GM21423 (cell line): ENCODE measurements at regions not wholly inside any gene's neighbourhood (a gene's known extent, or its start where the extent isn't known, plus 50 kb on each side); places are given as distances from the start of the nearest gene placed in this dataset.

Experiments
- ATAC-seq: cut with Tn5 transposase; IDR thresholded peaks from one replicate; pipeline ENCODE4 v1.9.1; 2021; ENCODE audit warnings: mild to moderate bottlenecking, moderate library complexity; ENCODE audit not compliant: unreplicated experiment

DNA sequence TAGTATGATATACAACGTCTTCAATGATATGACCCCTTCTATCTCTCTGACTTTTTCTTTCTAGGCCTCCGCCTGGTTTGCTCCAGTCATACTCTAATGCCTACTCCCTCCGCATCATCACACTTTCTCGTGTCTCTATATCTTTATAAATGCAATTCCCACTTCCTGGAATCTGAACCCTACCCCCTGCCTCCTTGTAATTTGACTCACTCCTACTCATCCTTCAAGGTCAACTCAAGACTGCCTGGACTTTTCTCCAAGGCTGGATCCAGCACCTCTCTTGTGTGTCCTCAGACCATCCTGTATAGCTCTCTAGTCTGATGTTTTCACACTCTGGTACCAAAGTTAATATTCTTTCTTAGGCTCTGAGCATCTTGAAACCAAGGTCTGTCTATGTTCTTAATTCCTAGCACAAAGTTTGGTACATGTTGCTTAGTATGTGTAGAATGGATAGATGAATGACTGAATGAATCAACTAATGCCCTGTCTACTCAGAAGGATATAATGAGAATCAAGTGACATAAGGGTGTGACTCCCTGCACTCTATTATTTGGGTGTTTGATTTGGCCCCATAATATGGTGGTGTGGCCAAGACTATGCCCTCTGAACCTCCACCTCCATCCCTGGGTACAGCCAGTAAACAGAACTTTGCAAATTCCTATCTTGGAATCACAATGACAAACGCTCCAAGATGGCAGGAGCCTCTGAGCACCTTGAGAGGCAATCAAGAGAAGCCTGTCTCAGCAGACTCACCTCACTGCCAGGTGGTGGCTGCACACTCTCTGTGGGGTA, 74.3 kb upstream of the SERP2 start:
- ATAC-seq = no peak

DNA sequence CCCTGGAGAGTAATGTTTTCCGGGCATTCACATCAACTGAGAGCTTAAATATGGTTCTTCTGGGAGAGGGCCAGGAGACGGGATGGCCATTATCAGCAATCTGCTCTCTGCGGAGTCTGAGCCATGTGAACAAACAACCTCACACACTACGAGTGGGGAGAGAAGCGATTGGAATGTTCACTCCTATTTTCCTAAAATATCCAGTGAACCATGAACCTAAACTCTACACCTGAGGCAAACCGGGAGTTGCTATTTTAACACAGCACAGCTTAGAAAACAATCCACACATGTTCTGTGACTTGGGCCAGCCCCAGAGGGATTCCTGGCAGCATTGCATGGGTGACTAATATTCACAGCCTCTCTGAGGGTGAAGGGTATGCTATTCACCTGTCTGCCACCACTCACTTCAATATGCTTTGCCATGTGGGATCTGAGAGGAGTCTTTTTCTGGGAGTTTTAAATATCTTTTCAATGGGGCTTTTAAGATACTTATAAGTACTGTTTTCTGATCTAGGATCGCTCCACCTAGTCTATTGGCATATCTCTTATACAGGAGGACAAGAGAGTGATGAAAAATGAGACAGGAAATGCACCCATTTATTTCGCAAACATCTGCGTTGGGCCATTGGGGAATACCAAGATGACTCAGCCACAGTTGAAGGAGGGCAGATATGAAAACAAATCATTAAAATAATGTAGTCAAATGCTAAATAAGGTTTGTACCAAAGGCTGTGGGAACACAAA, 72.6 kb upstream of the SERP2 start:
- ATAC-seq = peak; percentile 59

DNA sequence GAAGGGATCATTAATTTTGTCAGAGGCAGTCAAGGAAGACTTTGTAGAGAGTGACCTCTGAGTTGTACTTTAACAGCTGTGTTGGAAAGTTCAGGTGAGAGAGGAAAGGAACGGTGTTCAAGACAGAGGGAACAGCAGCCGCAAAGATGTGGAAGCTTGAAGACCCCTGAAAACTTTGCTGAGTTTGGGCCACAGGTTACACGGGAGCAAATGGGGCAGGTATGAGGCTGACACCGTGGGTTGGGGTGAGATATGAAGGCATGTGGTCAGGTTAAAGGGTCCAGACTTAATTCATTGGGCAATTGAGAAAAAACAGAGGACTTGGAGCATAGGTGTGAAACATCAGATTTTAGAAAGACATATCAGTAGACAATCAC, 72.0 kb upstream of the SERP2 start:
- no peak for ATAC-seq

DNA sequence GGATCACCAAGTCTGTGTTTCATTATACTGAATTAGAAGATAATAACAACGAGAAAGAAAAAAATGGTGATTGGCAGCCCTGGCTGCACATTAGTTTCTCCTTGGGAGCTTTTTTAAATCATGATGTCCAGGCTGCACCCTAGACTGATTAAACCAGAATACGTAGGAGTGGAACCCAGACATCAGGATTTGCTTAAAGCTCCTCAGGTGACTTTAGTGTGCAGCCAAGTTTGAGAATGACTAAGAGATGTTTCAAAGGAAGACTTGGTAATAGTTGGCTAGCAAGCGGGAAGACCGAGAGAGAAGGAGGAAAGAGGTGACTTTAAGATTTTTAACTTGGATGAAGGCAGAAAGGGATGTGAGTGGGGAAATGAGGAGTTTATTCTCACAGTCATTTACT, 71.4 kb upstream of the SERP2 start:
- no peak for ATAC-seq

DNA sequence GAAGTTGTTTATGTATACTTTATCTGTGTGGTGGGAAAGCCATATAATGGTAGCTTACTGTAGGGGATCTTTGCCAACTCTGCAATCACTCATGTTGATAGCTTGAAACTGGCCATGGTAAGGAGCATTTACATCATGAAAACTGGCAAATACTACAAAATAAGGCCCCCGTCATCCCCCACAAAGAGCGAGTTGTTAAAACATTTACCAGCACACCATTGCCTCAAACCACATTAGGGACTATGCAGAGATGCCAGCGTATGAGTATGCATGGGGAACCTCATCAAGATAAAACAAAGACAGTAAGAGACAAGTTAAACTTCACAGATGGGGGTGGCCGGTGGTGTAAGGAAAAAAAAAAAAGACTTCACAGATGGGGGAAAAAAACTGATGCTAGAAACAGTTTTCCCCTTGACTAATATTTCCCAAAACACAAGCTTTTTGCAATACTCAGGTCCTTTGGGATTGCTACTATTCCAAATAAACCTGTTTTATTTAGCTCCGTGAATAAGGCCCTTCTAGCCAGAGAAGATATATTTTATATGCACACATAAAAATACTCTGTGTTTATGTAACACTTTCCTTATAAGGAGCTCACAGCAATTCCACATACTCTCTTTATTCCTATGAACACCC, 70.6 kb upstream of the SERP2 start:
- no peak for ATAC-seq

DNA sequence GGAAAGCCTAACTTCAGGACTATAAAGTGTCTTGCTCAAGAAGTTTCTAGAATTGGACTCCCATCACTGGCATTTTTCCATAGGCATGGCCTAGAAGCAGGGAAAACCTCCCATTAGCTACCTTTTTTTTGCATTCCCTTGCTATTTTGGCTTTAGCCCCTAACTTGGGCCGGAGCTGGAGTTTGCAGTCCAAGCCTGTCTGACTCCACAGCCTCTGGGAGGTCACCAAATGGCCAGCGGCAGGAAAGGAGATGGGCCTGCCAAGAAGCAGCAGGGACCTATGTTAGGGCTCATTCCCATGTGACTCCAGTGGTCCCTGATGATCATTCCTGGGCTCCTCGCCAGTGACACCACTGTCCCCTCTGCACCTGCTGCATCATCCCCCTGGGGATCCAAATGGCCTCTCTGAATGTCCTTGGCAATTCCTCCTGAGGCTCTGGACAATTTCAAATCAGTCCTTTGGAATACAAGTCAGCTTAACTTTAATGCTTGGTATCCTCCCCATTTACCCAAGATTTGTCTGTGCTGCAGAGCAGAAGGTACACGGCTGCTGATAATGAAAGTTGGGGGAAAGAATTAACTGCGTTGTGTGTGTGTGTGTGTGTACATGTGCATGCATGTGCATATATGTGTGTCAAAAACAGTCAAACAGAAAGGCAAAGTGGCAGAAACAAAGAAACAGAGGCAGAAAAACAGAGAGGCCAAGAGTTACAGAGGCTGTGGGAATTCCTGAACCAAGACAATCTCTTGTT, 69.8 kb upstream of the SERP2 start:
- no peak for ATAC-seq

DNA sequence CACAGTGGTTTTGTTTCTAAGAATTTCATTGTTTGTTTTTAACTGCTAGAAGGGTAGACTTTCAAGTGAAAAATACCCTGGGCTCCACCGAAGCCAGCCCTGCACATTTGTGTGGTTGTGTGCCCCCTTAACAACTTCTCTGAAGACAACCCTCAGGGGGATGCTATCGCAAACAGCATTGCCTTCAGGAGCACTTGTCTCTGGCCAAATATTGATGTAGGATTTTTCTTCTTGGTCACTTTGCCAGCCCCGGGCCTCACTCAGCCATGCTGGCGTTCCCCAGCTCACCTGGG, 69.2 kb upstream of the SERP2 start:
- ATAC-seq = no peak

DNA sequence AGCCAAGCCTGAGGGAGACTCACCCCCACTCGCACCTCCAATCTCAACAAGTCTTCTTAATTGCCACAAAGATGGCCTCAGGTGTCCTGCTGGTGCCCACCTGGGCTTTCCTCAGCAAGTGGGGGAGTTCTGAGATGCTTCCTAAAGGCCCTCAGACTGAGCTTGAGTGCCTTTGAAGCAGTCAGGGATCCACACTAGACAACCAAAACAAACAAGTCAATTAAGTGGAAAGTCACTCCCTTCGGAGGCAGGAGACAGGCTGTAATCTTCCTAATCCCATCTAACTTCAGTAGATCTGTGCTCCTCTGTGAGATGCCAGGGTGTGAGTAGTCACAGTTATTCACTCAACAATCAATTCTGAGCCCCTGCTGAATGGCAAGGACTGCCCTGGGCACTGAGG, 68.3 kb upstream of the SERP2 start:
- ATAC-seq = no peak

DNA sequence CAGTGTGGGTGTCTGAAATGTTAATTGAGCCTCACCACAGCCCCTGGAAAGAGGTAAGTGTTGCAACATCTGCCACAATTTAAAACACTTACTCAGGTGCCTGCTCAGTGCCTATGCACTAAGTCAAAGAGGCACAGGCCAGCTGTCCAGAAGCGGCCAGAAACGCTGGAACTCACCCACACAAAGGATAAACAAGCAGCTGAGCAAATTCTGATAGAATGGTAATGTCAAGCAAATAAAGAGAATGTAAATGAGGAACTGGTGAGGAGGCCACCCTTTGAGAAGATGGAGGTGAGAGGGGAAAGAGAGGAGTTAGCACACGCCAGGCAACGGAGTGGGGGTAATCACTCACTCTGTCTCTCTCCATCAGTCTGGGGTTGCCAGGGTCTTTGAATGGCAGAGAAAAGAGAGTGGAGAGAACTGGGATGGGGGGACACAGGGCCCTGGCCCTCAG, 67.7 kb upstream of the SERP2 start:
- ATAC-seq = no peak

DNA sequence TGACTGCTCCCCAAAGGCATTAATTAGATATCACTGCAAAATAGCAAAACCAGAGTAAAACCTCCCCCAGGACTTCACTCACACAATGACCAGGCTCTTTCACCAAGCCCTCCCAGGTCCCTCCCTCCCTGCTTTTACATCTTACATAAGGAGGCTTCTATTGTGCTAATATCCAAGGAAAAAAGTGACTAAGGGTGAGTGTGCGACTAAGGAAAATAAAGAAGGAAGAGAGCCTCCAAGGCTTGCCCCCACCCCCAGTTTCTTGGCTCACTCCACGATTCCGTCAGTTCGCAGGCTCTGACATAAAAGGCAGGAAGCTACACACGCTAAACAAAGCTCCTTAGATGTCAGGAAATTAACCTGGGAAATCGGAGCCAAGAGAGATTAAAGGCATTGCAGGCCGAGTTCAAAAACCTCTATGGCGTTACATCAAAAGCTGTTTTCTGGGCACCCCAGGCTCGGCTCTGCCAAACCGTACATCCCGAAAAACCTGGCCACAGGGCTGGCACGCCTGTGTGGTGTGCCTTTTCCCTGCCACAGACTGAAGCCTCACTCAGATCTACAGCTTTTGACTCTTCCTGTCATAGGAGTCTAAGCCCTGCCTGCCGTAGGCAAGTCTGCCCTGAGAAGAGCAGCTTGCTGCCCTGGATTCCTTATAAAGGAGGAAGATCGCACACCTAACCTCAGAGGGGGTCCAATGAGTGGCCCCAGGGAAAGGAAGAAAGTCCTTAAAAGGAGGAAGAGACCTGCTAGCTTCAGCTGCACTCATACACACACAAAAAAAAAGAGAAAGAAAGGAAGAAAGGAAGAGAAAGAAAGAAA, 67.0 kb upstream of the SERP2 start:
- no peak for ATAC-seq

DNA sequence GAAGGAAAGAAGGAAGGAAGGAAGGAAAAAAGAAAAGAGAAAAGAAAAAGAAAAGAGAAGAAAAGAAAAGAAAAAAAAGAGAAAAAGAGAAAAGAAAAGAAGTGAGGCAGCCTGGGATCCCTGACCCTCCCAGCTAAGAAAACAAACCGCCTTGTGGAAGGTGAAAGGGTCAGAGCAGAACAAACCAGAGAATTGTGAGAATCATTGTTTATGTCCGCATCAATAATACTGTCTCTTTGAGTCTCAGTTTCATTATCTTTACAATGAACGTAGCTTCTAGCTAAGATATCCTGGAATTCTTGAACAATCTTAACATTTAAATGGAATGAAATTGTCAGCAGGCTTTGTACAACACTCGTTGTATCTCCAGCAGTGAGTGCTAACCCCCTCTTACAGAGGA, 66.4 kb upstream of the SERP2 start:
- ATAC-seq = no peak

DNA sequence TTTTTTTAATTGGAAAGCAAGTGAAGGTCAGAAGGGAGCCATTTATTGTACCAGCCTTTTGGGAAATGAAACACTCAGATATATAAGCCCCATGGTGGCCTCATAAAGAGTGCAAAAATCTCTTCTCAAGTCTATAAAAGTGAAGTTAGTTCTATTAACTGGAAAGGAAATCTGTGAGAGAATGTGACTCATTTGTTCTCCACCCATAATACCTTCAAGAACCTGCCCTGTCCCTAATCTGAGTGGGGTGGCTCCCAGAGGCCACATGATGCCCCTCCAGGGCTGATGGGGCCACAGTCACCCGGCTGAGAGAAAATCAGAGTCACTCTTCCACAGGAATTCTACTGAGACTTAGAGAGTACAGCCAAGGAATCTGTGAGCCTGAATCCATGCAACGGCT, 65.8 kb upstream of the SERP2 start:
- ATAC-seq = no peak

DNA sequence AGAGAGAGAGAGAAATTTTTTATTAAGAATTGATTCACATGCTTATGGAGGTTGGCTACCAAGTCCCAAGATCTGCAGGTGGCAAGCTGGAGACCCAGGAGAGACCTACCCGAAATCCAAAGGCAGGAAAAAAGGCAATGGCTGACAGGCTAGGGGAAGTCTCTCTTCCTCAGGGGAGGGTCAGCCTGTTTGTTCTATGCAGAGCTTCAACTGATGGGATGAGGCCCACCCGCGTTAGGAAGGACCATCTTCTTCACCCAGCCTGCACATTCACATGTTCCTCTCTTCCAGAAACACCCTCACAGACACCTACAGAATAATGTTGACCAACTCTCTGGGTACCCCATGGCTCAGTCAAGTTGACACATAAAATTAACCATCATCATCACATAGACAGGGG, 65.3 kb upstream of the SERP2 start:
- no peak for ATAC-seq

DNA sequence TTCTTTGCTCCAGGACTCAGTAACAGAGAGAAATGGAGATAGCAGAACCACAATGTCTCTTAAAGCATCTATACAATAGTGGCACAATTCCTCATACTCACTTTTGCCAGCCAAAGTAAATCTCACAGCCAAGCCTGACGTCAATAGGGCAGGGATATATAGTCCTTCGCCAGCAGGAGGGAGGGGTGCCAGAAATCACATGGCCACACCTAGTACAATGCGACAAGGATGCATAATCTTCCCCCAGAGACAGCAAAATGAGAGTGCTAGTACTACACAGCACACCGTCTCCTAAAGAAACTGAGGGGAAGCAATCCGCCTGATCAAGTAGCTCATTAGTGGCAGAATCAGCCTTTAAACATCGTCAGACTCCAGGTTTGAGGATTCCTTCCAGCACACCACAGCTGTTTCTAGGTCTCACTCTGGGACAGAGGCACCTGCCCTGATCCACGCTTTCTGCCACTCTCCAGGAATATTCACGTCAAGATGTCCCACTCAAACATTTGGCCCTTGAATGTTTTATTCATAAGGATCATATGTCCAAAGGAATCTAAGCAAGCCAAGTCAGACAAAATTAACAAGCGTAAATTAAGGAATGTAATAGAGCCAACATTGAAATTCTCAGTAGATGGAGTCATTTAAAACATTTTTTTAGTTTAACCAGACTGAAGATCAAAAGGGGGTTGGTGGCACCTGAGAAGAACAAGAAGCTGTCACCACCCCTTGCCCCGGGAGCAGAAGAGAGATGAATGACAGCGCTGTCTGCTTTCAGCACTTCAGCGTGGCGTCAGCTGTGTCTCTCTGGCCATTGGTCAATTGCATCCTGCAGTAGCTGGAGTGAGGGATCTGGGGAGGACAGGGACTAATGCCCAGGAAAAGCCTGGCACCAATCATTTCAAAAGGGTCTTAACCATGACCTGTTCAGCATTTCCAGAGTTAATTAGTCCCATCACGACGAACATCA, 63.5 kb upstream of the SERP2 start:
- no peak for ATAC-seq

DNA sequence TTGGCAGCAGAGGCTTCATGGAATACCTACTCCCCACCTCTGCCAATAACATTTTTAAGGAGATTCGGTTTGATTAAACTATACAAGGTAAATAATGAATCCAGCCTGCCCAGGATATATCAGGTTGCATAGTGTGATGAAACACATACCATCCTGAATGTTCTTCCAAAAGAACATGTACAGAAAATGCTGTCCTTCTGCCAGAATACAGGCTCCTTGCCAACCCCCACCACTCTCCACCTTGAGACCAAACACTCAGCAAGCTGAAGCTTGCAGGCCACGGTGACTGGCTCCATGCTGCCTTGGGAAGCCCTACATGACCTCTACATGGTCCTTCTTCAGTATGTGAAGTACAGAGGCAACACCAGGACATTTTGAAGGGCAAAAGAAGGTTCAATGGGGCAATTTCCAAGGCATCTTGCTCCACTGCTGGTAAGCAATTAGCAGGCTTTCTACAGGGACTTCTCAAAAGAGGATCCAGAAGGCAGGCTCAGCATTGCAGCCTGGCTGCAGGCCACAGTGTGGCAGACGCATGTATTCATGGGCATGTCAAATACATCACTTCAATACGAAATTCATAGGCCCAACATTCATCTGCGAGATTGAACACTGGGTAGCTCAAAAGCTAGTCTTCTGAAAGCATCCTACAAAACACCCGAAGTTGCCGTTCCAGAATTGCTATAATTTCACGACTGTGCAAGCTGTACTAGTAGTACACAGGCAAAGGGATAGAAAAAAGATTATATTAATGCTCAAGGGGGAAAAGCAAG, 62.4 kb upstream of the SERP2 start:
- ATAC-seq = no peak

DNA sequence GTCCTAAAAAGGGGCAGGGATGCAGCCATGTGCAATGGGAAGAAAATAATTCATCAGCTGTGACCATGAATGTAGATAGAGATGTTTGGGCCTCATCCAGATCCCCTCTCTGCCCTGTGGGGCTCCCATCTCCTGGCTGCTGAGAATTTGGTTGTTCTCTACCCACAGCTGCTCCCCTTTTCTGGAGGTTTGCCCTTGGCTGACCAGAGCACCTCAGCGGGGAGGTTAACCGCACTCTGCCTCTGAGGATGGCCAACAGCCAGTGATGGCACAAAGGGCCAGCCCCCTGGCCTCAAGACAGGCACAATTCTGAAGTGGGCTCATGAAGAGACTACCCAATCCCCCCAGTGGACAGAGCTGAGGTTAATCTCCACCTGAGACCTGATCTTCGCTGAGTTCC, 61.5 kb upstream of the SERP2 start:
- no peak for ATAC-seq

DNA sequence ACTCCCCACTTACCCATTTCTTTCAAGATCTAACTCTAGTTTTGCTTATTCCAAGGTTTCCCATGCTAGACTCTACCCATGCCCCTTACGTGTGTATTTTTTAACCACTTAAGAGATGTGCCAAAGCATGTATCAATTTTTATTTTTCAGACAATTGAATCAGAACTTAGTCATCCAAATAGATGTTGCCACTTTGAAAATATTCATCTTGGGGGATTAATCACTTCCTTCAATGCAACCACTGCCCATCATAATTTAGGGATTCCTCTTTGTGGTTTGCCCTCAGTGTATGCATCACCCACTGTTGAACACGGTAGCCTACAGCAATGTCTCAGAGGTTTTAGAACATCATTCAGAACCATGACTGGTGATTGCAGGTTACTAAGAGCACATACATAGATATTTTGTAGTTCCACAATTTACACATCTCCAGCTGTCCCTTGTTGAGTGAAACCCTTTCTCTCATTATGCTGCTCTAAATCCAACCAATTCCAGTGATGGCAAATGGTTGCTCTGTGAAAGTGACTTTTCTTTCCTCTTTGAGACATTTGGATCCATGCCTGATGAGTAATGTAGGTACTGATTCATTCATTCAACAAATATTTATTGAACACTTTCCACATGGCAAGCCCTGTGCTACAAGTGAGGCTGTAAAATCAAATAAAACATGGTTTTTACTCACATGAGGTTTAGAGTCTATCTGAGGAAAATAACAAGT, 60.6 kb upstream of the SERP2 start:
- ATAC-seq = no peak

DNA sequence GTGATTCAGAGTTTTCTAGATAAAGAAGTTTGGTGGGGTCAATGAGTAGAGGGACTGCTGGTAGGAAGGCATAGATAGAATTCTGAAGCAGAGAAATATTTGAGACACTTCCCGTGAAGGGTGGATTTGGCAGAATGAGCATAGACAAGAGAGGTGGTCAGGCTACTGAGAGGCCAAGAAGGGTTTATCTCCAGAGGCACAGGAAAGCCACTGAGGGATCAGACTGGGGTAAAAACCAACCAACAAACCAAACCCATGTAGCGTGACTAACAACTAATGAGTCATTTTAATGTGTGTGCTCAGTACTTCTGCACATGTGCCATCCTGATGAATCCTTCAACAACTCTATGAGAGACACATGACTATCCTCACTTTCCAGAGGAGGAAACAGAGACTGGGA, 60.0 kb upstream of the SERP2 start:
- ATAC-seq = no peak
